CD4-positive, alpha-beta T cell treated with Interleukin-4 for 4 hours (primary cell): ENCODE measurements at regions not wholly inside any gene's neighbourhood (a gene's known extent, or its start where the extent isn't known, plus 50 kb on each side); places are given as distances from the start of the nearest gene placed in this dataset.

ENCODE experiments used
- DNase-seq: peaks from one replicate; pipeline ENCODE4 v3.0.0-alpha.2; 2020

GRCh38 chr11:134464981-134465730 is 53.1 kb upstream of the B3GAT1 start:
- no peak for DNase-seq

GRCh38 chr11:134464196-134464595 is 52.2 kb upstream of the B3GAT1 start:
- DNase-seq: no peak

GRCh38 chr11:134463716-134464115 is 51.7 kb upstream of the B3GAT1 start:
- no peak for DNase-seq
